Right hindlimb (tissue), 1 donor: ENCODE measurements at regions not wholly inside any gene's neighbourhood (a gene's known extent, or its start where the extent isn't known, plus 50 kb on each side); places are given as distances from the start of the nearest gene placed in this dataset.

Experiments
- DNase-seq: peaks from one replicate; pipeline ENCODE4 v3.0.0-alpha.2; 2018

- no peak for DNase-seq
Observed at GRCh38 chr3:67765575-67765974, 111.2 kb upstream of the SUCLG2 start.

GRCh38 chr3:67745296-67745695 lies 90.9 kb upstream of the SUCLG2 start:
- DNase-seq, result no peak

- no peak for DNase-seq
Observed at GRCh38 chr3:67744699-67745098, 90.3 kb upstream of the SUCLG2 start.

GRCh38 chr3:67739851-67740250 lies 85.4 kb upstream of the SUCLG2 start:
- DNase-seq, result no peak

- no peak for DNase-seq
Observed at GRCh38 chr3:67737906-67738865, 83.8 kb upstream of the SUCLG2 start.

GRCh38 chr3:67737140-67737539 lies 82.7 kb upstream of the SUCLG2 start:
- DNase-seq, result no peak

- no peak for DNase-seq
Observed at GRCh38 chr3:67733269-67733950, 79.0 kb upstream of the SUCLG2 start.

- DNase-seq, result no peak
Observed at GRCh38 chr3:67724434-67724833, 70.0 kb upstream of the SUCLG2 start.

- DNase-seq, result no peak
Observed at GRCh38 chr3:67723863-67724262, 69.5 kb upstream of the SUCLG2 start.

GRCh38 chr3:67719333-67719732 lies 64.9 kb upstream of the SUCLG2 start:
- no peak for DNase-seq

GRCh38 chr3:67715971-67716370 lies 61.6 kb upstream of the SUCLG2 start:
- DNase-seq, result no peak

- no peak for DNase-seq
Observed at GRCh38 chr3:67713764-67714469, 59.5 kb upstream of the SUCLG2 start.

GRCh38 chr3:67712259-67712658 lies 57.8 kb upstream of the SUCLG2 start:
- no peak for DNase-seq

GRCh38 chr3:67710396-67710795 lies 56.0 kb upstream of the SUCLG2 start:
- DNase-seq, result no peak

GRCh38 chr3:67706934-67707333 lies 52.5 kb upstream of the SUCLG2 start:
- no peak for DNase-seq

- DNase-seq, result no peak
Observed at GRCh38 chr3:67704322-67704721, 49.9 kb upstream of the SUCLG2 start.
